SW480 (cell line): ENCODE measurements at regions not wholly inside any gene's neighbourhood (a gene's known extent, or its start where the extent isn't known, plus 50 kb on each side); places are given as distances from the start of the nearest gene placed in this dataset.

Experiments used
- DNase-seq: peaks from one replicate; pipeline ENCODE4 v3.0.0-alpha.2; 2016; ENCODE audit warnings: low spot score

DNA sequence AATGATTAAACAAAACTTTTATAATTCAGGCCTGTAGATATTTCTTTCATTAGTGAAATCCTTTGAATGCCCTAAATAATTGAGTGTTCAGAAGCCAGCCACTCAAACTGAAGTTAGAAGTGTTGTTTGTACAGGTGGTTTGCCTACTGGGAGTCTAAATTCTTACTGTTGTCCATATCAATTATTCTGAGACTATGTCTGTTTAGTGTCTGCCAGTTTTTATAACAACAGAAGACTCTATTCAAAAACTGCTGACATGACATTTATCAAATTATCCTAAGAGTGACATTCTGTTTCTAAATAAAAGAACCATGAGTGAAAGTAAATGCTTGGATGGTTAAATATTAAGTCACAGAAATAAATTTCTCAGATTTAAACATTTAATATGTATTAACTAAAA is 375.1 kb downstream of the FAT4 start:
- DNase-seq, result no peak

GRCh38 chr4:125693228-125693627 is 378.5 kb downstream of the FAT4 start:
- DNase-seq, result no peak

DNA sequence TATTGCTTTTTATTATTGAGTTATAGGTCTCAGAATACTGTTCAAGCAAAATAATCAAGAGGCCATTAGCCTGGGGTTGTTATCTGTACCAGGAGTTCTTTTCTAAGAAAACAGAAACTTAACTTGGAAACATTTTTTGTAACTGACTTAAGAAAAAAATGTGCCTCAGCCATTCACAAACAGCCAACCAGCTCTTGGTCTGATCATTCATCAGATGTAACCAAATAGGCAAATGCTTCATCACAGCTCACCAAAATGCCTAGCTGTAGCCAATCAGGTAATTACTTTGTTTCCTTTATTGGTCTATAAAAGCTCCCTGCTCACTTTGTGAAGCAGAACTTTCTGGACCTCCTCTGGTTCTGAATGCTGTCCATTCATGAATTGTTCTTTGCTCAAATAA is 387.7 kb downstream of the FAT4 start:
- no peak for DNase-seq

GRCh38 chr4:125703443-125703842 is 388.7 kb downstream of the FAT4 start:
- no peak for DNase-seq

DNA sequence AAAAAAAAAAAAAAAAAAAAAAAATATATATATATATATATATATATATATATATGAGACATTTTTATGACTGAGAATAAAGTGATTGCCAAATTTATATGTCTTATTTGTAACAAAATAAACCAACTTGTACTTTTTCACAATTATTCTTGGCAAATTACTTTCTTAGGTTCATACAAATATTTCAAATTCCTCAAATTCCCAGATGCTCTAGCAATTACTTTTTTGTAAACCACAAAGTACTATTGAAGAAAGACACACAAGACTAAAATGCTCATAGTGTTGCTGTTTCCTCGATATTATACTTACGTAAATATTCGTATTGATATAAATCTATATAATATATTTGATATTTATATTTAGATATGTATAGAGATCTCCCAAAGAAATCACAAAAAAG is 390.0 kb downstream of the FAT4 start:
- no peak for DNase-seq

GRCh38 chr4:125705681-125706080 is 390.9 kb downstream of the FAT4 start:
- no peak for DNase-seq

DNA sequence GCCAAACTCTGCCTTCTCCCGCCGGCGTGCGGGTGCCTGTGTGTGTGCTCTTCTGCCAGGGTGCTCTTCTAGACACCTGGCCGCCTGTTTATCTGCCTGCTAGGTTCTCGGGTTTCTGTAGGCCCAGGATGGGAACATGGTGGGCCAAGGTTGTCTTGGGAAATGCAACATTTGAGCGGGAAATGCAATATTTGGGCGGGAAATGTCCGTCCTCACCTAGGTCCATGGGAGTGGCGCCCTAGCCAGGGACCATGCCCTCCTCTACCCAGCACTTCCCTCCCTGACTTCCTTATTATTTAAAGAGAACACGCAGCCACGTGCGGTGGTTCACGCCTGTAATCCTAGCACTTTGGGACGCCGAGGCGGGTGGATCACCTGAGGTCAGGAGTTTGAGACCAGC is 392.6 kb downstream of the FAT4 start:
- DNase-seq, result no peak

GRCh38 chr4:125710766-125711165 is 396.0 kb downstream of the FAT4 start:
- no peak for DNase-seq

- no peak for DNase-seq
These were observed 399.3 kb downstream of the FAT4 start for GRCh38 chr4:125714049-125714448.

DNA sequence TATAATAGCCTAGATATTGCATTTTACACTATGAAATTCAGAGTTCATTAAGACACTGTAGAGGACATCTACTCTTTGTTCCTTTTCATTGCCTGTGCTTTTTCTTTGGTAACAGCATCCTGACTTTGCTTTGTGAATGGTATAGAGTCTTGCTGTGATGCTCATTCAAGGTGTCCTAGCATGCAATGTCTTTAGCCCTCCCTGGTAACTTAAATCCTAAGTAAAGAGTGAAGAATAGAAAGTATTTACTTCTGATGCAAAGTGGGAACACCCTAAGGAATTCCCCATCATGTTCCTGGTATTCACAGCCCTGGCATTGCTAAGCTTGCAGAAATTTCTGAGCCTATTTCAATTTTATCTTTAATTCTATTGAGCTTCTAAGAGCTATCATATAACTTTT is 400.1 kb downstream of the FAT4 start:
- no peak for DNase-seq

- DNase-seq, result peak; percentile 26
These were observed 405.2 kb downstream of the FAT4 start for GRCh38 chr4:125719987-125720386.

DNA sequence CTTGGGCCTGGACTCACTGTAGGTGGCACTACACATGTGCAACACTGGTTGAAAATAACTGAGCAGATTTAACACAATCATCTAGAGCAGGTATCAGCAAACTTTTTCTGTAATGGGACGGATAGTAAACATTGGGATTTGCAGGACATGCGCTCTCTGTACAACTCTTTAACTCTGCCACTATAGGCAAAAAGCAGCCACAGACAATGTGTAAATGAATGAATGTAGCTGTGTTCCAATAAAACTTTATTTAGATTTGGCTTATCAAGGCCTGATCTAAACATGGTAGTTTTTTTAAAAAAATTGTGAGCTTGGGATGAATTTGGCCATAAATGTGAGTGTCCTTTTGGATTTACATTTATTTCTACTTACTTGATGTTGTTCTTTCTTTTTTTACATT is 407.3 kb downstream of the FAT4 start:
- DNase-seq, result no peak

GRCh38 chr4:125725957-125726525 is 411.3 kb downstream of the FAT4 start:
- DNase-seq, result no peak

- DNase-seq, result no peak
These were observed 413.2 kb downstream of the FAT4 start for GRCh38 chr4:125727931-125728330.

DNA sequence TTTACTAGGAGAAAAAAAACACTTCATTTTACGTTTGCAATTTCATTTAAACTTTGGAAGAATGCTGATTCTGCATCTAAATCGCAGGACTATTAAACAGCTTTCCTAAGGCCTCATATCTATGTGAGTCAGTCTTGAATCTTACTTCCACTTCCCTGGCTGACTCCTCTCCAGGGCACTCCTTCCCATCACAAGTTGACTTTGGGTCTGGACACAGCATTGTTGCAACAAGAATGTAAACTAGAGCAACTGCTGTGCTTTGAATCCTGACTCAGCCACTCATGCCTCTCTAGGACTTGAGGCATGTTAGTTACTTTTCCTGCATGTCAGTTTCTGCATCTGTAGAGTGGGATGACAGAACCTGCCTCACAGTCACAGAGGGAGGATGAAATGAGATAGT is 413.8 kb downstream of the FAT4 start:
- no peak for DNase-seq

- no peak for DNase-seq
These were observed 414.4 kb downstream of the FAT4 start for GRCh38 chr4:125729171-125729570.

DNA sequence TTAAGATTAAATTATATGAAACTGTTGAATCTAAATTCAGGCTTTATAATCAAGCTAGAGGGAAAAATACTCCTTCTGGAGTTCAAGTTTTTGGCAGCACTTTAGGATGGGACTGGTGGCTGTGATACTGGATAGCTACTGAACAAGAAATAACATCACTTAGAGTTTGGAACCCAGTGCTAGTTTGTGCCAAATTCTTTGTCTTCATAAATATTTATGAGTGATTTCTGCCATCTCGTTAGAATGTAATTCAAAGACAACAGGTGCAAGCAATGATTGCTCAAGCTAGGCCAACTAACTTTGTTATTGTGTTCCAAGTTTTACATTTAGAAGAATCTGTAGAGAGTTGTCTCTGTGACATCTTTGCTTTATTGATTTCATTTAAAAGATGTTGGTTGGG is 417.9 kb downstream of the FAT4 start:
- DNase-seq, result no peak

GRCh38 chr4:125734504-125734903 is 419.7 kb downstream of the FAT4 start:
- no peak for DNase-seq

DNA sequence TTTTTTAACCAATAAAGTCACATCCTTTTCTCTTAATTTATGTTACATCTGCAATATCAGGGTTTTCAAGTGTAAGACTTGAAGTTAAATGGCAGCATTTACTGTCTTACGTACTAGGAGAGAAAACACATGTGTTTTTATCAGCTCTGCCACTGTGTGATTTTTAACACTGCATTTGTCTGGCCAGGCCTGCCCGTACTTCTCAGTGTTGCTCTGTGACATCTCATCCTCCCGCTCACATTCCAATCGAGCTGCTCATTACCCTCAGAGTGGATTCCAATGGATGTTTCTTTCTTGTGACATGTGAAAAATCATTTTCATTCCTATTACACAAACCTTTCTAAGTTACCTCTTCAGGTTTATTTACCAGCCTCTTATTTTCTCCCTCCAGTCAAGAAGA is 420.3 kb downstream of the FAT4 start:
- DNase-seq, result peak; percentile 50

DNA sequence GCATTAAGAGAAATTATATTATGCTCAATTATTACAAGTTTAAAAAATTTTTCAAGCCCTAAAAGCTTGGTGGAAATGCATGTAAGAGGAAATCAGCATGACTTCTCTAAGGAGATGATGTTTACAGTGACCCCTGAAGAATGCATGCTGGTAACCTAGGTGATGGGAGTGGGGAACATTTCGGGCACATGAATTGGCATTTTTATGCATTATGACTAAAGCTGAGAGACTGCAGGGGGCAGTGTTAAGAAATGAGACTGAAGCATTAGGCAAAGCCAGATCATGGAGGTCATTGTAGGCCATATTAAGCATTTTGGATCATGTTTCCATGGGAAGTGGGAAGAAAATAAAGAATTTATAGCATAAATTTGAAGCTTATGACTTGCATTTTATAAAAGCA is 421.3 kb downstream of the FAT4 start:
- no peak for DNase-seq

GRCh38 chr4:125739760-125740159 is 425.0 kb downstream of the FAT4 start:
- DNase-seq, result no peak

GRCh38 chr4:125741825-125742452 is 427.2 kb downstream of the FAT4 start:
- no peak for DNase-seq

- DNase-seq, result no peak
These were observed 430.2 kb downstream of the FAT4 start for GRCh38 chr4:125744891-125745364.

DNA sequence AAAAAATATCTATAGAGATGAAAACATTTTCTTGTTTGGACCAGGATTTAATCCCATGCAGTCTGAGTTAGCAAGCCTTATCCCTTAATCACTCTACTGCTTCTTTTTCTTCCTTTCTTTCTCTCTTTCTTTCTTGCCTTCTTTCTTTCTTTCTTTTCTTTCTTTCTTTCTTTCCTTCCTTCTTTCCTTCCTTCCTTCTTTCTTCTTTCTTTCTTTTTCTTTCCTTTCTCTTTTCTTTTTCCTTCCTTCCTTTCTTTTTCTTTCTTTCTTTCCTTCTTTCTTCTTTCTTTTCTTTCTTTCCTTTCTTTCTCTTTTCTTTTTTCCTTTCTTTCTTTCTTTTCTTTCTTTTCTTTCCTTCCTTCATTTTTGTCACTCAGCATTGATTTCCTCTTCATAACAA is 434.6 kb downstream of the FAT4 start:
- no peak for DNase-seq
